Activated naive CD4-positive, alpha-beta T cell treated with anti-CD3 and anti-CD28 coated beads, Interleukin-2, amount 50 U/mL, for 72 hours (primary cell): ENCODE measurements at regions not wholly inside any gene's neighbourhood (a gene's known extent, or its start where the extent isn't known, plus 50 kb on each side); places are given as distances from the start of the nearest gene placed in this dataset.

Experiments used
- ATAC-seq, 2 donors: fragments of 150-1000 bp; cut with Tn5 transposase; 2 replicates each; pipeline ENCODE4 v1.10.0; 2021; ENCODE audit warnings: mild to moderate bottlenecking in 2 of 2, moderate library complexity in 2 of 2
- DNase-seq, 2 donors: peaks; one replicate each; pipeline ENCODE4 v3.0.0; 2021 to 2022; ENCODE audit warnings: low spot score in 2 of 2
- H3K27ac Mint-ChIP-seq, 2 donors: one replicate each; pipeline ENCODE4 v1.8.0; 2022; ENCODE audit warnings: mild to moderate bottlenecking in 2 of 2, mixed read lengths in 2 of 2
- H3K36me3 Mint-ChIP-seq, 2 donors: one replicate each; pipeline ENCODE4 v1.8.0; 2022; ENCODE audit warnings: mixed read lengths in 2 of 2
- H3K9me3 Mint-ChIP-seq, 2 donors: one replicate each; pipeline ENCODE4 v1.8.0; 2022; ENCODE audit warnings: mixed read lengths in 2 of 2

- Mint-ChIP-seq H3K9me3 (peaks cover 8 to 10% of the 10 kb centered on the region in 2 donors), H3K36me3 (peaks cover 0 to 5% of the 10 kb centered on the region in 2 donors), H3K27ac (no peak overlapping the region)
- no peak for ATAC-seq
- DNase-seq = no peak
Measured at GRCh38 chr4:18234108-18234507, 212.6 kb upstream of the LCORL start.

GRCh38 chr4:18231726-18232125, 210.2 kb upstream of the LCORL start:
- ATAC-seq (no peak), DNase-seq (no peak)
- peaks cover 8 to 17% of the 10 kb centered on the region in 2 donors for H3K9me3 Mint-ChIP-seq
- no peak overlapping the region for H3K27ac Mint-ChIP-seq
- peaks cover 0 to 8% of the 10 kb centered on the region in 2 donors for H3K36me3 Mint-ChIP-seq

GRCh38 chr4:18227880-18228279, 206.3 kb upstream of the LCORL start:
- peaks cover 8 to 17% of the 10 kb centered on the region in 2 donors for H3K9me3 Mint-ChIP-seq
- DNase-seq (no peak), ATAC-seq (no peak)
- H3K27ac Mint-ChIP-seq = no peak overlapping the region
- peaks cover 0 to 8% of the 10 kb centered on the region in 2 donors for H3K36me3 Mint-ChIP-seq

- Mint-ChIP-seq H3K36me3 (peaks cover 0 to 4% of the 10 kb centered on the region in 2 donors), H3K9me3 (peaks cover 6 to 13% of the 10 kb centered on the region in 2 donors), H3K27ac (no peak overlapping the region)
- DNase-seq = no peak
- no peak for ATAC-seq
Measured at GRCh38 chr4:18214411-18215055, 193.0 kb upstream of the LCORL start.

GRCh38 chr4:18213576-18214198, 192.1 kb upstream of the LCORL start:
- Mint-ChIP-seq H3K27ac (no peak overlapping the region), H3K9me3 (peaks cover 6 to 13% of the 10 kb centered on the region in 2 donors), H3K36me3 (peaks cover 0 to 4% of the 10 kb centered on the region in 2 donors)
- ATAC-seq (no peak), DNase-seq (no peak)

- no peak for DNase-seq
- ATAC-seq = no peak
- H3K36me3 Mint-ChIP-seq = peaks cover 0 to 4% of the 10 kb centered on the region in 2 donors
- no peak overlapping the region for H3K27ac Mint-ChIP-seq
- peaks cover 6 to 13% of the 10 kb centered on the region in 2 donors for H3K9me3 Mint-ChIP-seq
Measured at GRCh38 chr4:18209448-18209847, 187.9 kb upstream of the LCORL start.

- no peak for ATAC-seq
- Mint-ChIP-seq H3K36me3 (no peaks in the 10 kb centered on the region), H3K27ac (no peak overlapping the region), H3K9me3 (no peaks in the 10 kb centered on the region)
- DNase-seq = no peak
Measured at GRCh38 chr4:18203966-18204365, 182.4 kb upstream of the LCORL start.

- no peak overlapping the region for H3K27ac Mint-ChIP-seq
- H3K9me3 Mint-ChIP-seq = no peaks in the 10 kb centered on the region
- no peaks in the 10 kb centered on the region for H3K36me3 Mint-ChIP-seq
- ATAC-seq (no peak), DNase-seq (no peak)
Measured at GRCh38 chr4:18202486-18202885, 180.9 kb upstream of the LCORL start.

GRCh38 chr4:18201885-18202284, 180.3 kb upstream of the LCORL start:
- ATAC-seq (no peak), DNase-seq (no peak)
- H3K9me3 Mint-ChIP-seq = no peaks in the 10 kb centered on the region
- H3K36me3 Mint-ChIP-seq = no peaks in the 10 kb centered on the region
- H3K27ac Mint-ChIP-seq = no peak overlapping the region

GRCh38 chr4:18198653-18199052, 177.1 kb upstream of the LCORL start:
- H3K27ac Mint-ChIP-seq = no peak overlapping the region
- no peaks in the 10 kb centered on the region for H3K9me3 Mint-ChIP-seq
- no peak for ATAC-seq
- DNase-seq = no peak
- H3K36me3 Mint-ChIP-seq = no peaks in the 10 kb centered on the region

- H3K27ac Mint-ChIP-seq = no peak overlapping the region
- H3K36me3 Mint-ChIP-seq = no peaks in the 10 kb centered on the region
- H3K9me3 Mint-ChIP-seq = no peaks in the 10 kb centered on the region
- ATAC-seq (no peak), DNase-seq (no peak)
Measured at GRCh38 chr4:18197467-18197866, 175.9 kb upstream of the LCORL start.

- no peak for ATAC-seq
- no peaks in the 10 kb centered on the region for H3K9me3 Mint-ChIP-seq
Measured at GRCh38 chr4:18194278-18194677, 172.7 kb upstream of the LCORL start.

GRCh38 chr4:18192901-18193300, 171.3 kb upstream of the LCORL start:
- no peak for DNase-seq
- Mint-ChIP-seq H3K36me3 (no peaks in the 10 kb centered on the region), H3K9me3 (no peaks in the 10 kb centered on the region), H3K27ac (no peak overlapping the region)
- no peak for ATAC-seq

More at GRCh38 chr4:18194278-18194677, 172.7 kb upstream of the LCORL start:
- H3K36me3 Mint-ChIP-seq = no peaks in the 10 kb centered on the region
- DNase-seq = no peak
- H3K27ac Mint-ChIP-seq = no peak overlapping the region

- no peak for DNase-seq
- Mint-ChIP-seq H3K27ac (no peak overlapping the region), H3K9me3 (no peaks in the 10 kb centered on the region), H3K36me3 (no peaks in the 10 kb centered on the region)
- no peak for ATAC-seq
Measured at GRCh38 chr4:18185491-18185890, 163.9 kb upstream of the LCORL start.

- Mint-ChIP-seq H3K27ac (no peak overlapping the region), H3K36me3 (no peaks in the 10 kb centered on the region), H3K9me3 (no peaks in the 10 kb centered on the region)
- no peak for ATAC-seq
- DNase-seq = no peak
Measured at GRCh38 chr4:18180892-18181291, 159.3 kb upstream of the LCORL start.

- H3K36me3 Mint-ChIP-seq = no peaks in the 10 kb centered on the region
- H3K9me3 Mint-ChIP-seq = no peaks in the 10 kb centered on the region
- no peak overlapping the region for H3K27ac Mint-ChIP-seq
- no peak for ATAC-seq
- DNase-seq = no peak
Measured at GRCh38 chr4:18180122-18180521, 158.6 kb upstream of the LCORL start.

- ATAC-seq (no peak), DNase-seq (no peak)
- no peak overlapping the region for H3K27ac Mint-ChIP-seq
- no peaks in the 10 kb centered on the region for H3K9me3 Mint-ChIP-seq
- no peaks in the 10 kb centered on the region for H3K36me3 Mint-ChIP-seq
Measured at GRCh38 chr4:18171896-18172295, 150.3 kb upstream of the LCORL start.

GRCh38 chr4:18167831-18168230, 146.3 kb upstream of the LCORL start:
- Mint-ChIP-seq H3K36me3 (no peaks in the 10 kb centered on the region), H3K9me3 (peaks cover 0 to 6% of the 10 kb centered on the region in 2 donors), H3K27ac (no peak overlapping the region)
- ATAC-seq (no peak), DNase-seq (no peak)
